ENCODE measurements at regions not wholly inside any gene's neighbourhood (a gene's known extent, or its start where the extent isn't known, plus 50 kb on each side); places are given as distances from the start of the nearest gene placed in this dataset.

- no peak for TF ChIP-seq CTCF (IDR thresholded peaks at IDR 0.05)
- TF ChIP-seq POLR2A (IDR thresholded peaks at IDR 0.05) = no peak
Observed at GRCh38 chr16:26391833-26392232, 674.9 kb upstream of the C16orf82 start.

Data from heart left ventricle (tissue), 13 donors.